HEK293T (cell line): ENCODE measurements at regions not wholly inside any gene's neighbourhood (a gene's known extent, or its start where the extent isn't known, plus 50 kb on each side); places are given as distances from the start of the nearest gene placed in this dataset.

ENCODE experiments used
- ARNT ChIP-seq: fragments of 450-650 bp; IDR thresholded peaks from 2 replicates; pipeline ENCODE4 v1.6.1; 2017; ENCODE audit warnings: mild to moderate bottlenecking
- ELF4 ChIP-seq: fragments of 450-650 bp; IDR thresholded peaks from 2 replicates; pipeline ENCODE4 v1.6.1; 2017; ENCODE audit warnings: antibody characterized with exemption
- FOXA1 ChIP-seq: fragments of 450-650 bp; IDR thresholded peaks from 2 replicates; pipeline ENCODE4 v1.6.1; 2016; ENCODE audit warnings: mild to moderate bottlenecking
- HDGF ChIP-seq: fragments of 450-650 bp; IDR thresholded peaks from 2 replicates; pipeline ENCODE4 v1.6.1; 2017; ENCODE audit warnings: antibody characterized with exemption, borderline replicate concordance
- LEF1 ChIP-seq: fragments of 450-650 bp; IDR thresholded peaks from 2 replicates; pipeline ENCODE4 v1.6.1; 2017; ENCODE audit warnings: mild to moderate bottlenecking, borderline replicate concordance

DNA sequence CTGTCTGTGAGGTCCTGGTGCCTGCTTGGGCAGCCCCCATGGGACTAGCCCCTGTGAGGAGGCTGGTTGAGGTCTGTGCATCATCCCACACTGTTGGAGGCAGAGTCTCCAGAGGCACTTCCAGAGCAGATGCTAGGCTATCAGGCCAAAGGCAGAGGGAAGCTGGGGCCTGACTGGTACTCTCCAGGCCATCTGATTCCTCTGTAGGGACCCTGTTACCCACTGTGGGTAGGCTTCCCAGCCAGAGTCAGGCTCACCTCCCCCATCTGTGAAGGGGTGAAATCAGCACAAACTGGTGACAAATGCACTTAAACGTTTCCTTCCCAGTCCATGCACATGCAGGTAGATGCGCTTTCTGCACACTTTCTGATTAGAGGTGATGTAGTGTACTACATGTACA lies 212.6 kb upstream of the TOPAZ1 start:
- TF ChIP-seq LEF1 (no peak), HDGF (no peak), FOXA1 (no peak), ELF4 (no peak), ARNT (no peak)
